AG10803 (cell line): ENCODE measurements at regions not wholly inside any gene's neighbourhood (a gene's known extent, or its start where the extent isn't known, plus 50 kb on each side); places are given as distances from the start of the nearest gene placed in this dataset.

ENCODE experiments used
- DNase-seq: peaks from one replicate; pipeline ENCODE4 v3.0.0; 2010; ENCODE audit warnings: low read depth
- H3K4me3 ChIP-seq: 2 replicates; pipeline ENCODE4 v1.5.1; 2011; ENCODE audit warnings: mild to moderate bottlenecking, low read length, control low read depth
- TF ChIP-seq, protein P1 (sequence below): conservative IDR thresholded peaks from 2 replicates; pipeline ENCODE4 v1.5.1; 2011; ENCODE audit warnings: mild to moderate bottlenecking, low read length, control low read depth, inconsistent platforms

DNA sequence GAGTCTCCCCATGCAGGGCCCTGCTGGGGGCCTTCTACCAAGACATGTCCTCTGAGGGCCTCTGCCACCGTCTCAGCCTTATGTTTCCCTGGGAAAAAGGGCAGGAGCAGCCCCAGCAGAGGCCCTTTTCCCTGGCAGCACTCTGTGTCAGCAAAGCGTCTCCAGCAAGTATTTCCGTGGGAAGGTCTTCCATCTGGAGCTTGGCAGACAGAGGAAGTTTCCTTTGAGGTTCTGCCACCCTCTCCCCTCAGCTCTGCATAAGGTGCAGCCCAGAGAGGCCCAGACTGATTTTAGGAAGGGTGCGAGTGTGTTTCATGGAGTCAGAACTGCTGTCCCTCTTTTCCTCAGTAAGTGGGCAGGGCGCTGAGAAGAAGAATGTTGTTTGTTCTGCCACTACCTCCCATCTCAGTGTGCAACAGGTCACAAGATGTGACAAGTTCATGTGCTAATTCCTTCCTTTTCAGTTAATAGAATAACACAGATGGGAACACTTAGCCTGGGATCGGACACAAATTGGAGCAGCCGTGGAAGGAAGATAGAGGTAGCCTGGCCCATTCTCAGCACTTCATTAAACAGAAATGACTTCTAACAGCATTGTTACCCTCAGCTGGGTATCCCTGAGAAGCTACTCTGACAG lies 784.4 kb downstream of the MAFB start:
- no peak overlapping the region for H3K4me3 ChIP-seq
- no peak for DNase-seq
- TF ChIP-seq, protein P1, sequence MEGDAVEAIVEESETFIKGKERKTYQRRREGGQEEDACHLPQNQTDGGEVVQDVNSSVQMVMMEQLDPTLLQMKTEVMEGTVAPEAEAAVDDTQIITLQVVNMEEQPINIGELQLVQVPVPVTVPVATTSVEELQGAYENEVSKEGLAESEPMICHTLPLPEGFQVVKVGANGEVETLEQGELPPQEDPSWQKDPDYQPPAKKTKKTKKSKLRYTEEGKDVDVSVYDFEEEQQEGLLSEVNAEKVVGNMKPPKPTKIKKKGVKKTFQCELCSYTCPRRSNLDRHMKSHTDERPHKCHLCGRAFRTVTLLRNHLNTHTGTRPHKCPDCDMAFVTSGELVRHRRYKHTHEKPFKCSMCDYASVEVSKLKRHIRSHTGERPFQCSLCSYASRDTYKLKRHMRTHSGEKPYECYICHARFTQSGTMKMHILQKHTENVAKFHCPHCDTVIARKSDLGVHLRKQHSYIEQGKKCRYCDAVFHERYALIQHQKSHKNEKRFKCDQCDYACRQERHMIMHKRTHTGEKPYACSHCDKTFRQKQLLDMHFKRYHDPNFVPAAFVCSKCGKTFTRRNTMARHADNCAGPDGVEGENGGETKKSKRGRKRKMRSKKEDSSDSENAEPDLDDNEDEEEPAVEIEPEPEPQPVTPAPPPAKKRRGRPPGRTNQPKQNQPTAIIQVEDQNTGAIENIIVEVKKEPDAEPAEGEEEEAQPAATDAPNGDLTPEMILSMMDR: no peak

DNA sequence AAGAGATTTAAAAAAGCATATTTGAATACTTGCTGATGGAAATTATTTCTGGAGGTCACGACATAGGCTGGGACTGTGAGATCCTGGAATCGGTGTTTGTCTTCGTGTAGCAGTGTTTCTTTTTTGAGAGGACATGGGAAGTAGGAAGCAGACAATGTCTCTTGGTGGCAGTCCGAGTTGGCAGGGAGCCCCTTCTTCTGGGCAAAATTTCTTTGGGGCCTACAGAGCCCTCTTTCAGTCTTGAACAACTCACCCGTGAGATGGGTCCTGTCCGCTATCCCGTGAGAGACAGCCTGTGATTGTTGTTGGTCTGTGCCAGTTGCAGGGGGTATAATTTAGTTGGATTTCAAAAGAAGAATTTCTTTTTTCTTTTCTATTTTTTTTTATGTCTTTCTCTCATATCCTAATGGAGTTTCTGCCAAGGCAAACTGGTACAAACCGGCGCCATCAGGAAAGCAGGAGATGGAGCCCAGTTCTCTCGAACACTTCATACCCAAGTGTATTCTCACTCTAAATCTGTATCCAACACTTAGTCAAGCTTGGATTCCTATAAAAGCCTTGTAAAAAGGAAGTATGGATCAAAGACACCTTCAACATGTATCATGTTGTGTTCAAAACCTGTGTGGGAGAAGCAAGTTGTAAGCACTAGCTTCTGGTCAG lies 785.1 kb downstream of the MAFB start:
- no peak for DNase-seq
- H3K4me3 ChIP-seq: no peak overlapping the region
- TF ChIP-seq, protein P1: no peak

DNA sequence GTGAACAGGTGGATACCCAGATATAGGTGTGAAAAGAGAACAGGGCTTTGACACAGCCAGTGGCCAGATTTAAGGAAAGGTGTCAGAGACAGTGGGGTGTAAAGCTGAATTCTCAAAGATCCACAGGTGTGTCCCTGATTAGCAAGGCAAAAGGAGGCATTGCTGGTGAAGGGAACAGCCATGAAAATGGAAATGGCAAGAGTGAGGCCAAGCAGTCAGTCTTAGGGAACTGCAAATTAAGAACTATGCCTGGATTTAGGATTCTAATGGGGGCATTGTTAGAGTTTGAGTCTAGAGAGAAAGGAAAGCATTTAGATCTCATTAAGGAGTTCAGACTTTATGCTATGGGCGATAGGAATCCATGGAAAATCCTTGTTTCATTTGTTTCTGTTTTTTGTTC lies 789.2 kb downstream of the MAFB start:
- no peak overlapping the region for H3K4me3 ChIP-seq
- DNase-seq: no peak
- TF ChIP-seq, protein P1: no peak

DNA sequence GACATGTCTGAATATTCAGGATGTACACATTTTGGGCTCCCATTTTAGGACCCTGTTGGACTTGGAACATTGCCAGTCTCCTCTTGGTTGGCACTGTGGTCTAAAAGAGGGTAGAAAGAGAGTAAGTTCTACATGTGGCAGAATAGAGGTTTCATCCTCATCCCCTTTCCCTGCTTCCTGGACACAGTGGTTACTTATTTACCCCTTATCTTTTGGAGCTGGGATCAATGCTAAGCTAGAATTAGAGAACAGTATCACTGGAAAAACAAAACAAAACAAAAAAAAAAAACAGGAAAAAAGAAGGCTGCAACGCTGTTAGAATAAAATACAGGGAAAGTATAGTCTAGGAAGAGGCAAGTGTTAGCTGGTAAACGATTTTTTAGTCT lies 790.6 kb downstream of the MAFB start:
- no peak for DNase-seq
- TF ChIP-seq, protein P1: no peak
- no peak overlapping the region for H3K4me3 ChIP-seq

DNA sequence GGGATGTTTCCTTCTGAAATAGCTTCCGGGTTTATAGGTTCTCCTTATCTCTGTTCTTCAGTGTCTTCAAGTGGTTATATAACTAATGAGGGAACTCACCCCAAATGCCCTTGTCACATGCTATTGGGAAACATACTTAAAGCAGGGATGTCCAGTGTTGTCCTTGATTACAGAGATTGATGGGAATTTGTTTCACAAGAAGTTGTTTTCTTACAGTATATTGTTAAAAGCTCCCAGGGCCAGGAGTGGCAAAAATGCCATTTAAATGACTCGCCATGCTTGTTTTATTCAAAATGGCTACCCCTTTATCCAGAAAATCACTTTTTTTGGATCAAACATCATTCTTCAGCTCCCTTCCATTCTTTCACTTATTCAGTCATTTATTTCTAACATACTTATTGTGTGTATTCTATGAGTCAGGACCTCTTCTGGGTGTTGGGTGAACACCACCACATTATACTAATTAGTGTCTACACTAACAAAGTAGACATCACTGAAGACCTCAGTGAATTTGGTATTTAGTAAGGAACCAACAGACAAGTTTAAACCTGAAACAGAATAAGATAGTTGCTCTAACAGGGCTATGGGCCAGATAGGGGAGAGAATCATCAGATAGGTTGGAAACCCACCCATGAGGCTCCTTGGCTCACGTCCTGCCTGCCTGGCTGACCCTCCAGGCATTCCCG lies 791.1 kb downstream of the MAFB start:
- TF ChIP-seq, protein P1: no peak
- DNase-seq: peak; percentile 72
- H3K4me3 ChIP-seq: no peak overlapping the region

DNA sequence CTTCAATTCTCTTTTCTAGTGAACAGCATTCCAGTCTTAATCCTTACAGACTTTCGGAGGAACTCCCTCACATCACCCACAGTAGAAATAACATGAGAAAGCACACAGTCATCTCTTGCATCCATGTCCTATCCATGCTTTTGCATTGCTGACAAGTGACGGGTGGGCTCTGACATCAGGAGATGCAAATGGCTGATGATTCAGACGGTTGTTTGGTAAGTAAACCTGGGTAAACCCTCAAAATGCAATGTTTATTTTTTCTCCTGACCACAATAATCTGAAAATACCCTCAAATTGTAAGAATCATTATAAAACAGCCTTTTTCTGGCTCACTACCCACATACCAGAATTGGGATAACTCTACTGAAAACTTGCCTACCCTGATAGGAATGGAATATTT lies 792.0 kb downstream of the MAFB start:
- DNase-seq: peak; percentile 94
- no peak overlapping the region for H3K4me3 ChIP-seq
- TF ChIP-seq, protein P1: no peak

DNA sequence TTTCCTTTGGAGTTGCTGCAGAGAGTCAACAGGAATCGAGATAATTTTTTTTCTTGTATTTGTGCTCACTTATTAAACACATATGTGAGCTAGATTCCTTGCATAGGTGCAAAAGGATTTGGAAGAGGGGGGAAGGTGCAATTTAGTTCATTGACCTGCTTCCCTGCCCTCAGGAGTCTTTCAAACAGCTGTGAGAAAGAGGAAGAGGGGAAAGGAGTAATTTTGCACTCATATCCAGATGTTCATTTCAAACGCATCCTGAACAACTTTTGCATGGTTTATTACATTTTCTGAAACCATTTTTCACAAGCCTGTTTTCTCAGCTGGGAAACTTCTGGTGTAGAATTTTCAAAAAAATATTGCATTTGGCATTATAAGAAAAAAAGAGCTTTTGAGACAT lies 795.0 kb downstream of the MAFB start:
- DNase-seq: no peak
- H3K4me3 ChIP-seq: no peak overlapping the region
- TF ChIP-seq, protein P1: no peak
